ENCODE measurements at regions not wholly inside any gene's neighbourhood (a gene's known extent, or its start where the extent isn't known, plus 50 kb on each side); places are given as distances from the start of the nearest gene placed in this dataset.

GRCh38 chr13:34002924-34003323 lies 185.0 kb downstream of the RFC3 start:
- no peak for TF ChIP-seq CTCF (IDR thresholded peaks at IDR 0.05)

GRCh38 chr13:34003656-34004055 lies 185.7 kb downstream of the RFC3 start:
- TF ChIP-seq CTCF (IDR thresholded peaks at IDR 0.05) = no peak

- TF ChIP-seq CTCF (IDR thresholded peaks at IDR 0.05) = no peak
Observed at GRCh38 chr13:34004676-34005075, 186.7 kb downstream of the RFC3 start.

GRCh38 chr13:34006011-34006410 lies 188.1 kb downstream of the RFC3 start:
- TF ChIP-seq CTCF (IDR thresholded peaks at IDR 0.05) = no peak

GRCh38 chr13:34011552-34012085 lies 193.7 kb downstream of the RFC3 start:
- no peak for TF ChIP-seq CTCF (IDR thresholded peaks at IDR 0.05)

GRCh38 chr13:34012382-34012781 lies 194.4 kb downstream of the RFC3 start:
- no peak for TF ChIP-seq CTCF (IDR thresholded peaks at IDR 0.05)

GRCh38 chr13:34013061-34013460 lies 195.1 kb downstream of the RFC3 start:
- TF ChIP-seq CTCF (IDR thresholded peaks at IDR 0.05) = no peak

GRCh38 chr13:34017231-34017630 lies 199.3 kb downstream of the RFC3 start:
- no peak for TF ChIP-seq CTCF (IDR thresholded peaks at IDR 0.05)
